Superior temporal gyrus (tissue), 1 donor: ENCODE measurements at regions not wholly inside any gene's neighbourhood (a gene's known extent, or its start where the extent isn't known, plus 50 kb on each side); places are given as distances from the start of the nearest gene placed in this dataset.
"Not testable (repeated sequence)": the region's sequence is repeated elsewhere in the genome, so short reads cannot be mapped to it uniquely, and the experiment has no call there.

ENCODE experiments used
- DNase-seq: peaks from one replicate; pipeline ENCODE4 v3.0.0-alpha.2; 2016; ENCODE audit errors: extremely low spot score

DNA sequence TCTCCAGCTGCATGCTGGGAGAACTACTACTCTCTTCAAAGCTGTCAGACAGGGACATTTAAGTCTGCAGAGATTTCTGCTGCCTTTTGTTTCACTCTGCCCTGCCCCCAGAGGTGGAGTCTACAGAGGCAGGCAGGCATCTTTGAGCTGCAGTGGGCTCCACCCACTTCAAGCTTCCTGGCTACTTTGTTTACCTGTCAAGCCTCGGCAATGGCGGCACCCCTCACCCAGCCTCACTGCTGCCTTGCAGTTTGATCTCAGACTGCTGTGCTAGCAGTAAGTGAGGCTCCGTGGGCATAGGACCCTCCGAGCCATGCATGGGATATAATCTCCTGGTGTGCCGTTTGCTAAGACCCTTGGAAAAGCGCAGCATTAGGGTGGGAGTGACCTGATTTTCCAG lies 61.7 kb downstream of the DMRTA1 start:
- DNase-seq, result not testable (repeated sequence)

DNA sequence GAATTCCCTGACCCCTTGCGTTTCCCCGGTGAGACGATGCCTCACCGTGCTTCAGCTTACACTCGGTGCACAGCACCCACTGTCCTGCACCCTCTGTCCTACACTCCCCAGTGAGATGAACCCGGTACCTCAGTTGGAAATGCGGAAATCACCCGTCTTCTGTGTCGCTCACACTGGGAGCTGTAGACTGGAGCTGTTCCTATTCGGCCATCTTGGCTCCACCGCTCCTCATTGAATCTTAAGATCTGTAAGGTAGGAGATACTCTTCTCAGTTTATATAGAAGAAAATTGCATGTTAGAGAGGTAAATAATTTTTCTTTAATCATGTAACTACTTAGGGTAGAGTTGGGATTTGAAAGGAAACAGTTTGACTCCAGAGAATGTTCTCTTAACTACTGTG lies 62.2 kb downstream of the DMRTA1 start:
- no peak for DNase-seq

- peak; percentile 47 for DNase-seq
These were observed 65.9 kb downstream of the DMRTA1 start for GRCh38 chr9:22512495-22512894.

DNA sequence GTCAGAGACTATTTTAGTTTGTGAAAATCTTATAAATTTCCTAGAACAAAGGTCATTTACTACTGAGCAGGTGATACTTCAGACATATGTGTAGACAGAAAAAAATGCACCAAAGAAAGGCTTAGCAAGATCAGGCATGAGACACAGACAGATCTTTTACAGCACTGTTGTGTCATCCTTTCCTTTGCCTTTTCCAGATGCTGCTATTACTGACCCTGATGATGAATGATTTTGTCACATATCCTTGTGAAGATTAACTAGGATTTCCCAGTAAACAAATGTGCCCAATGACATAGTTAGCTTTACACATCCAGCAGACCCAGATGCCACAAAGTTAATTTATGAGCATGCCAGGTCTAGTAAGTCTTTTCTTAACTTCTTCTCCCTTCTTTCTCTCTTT lies 68.2 kb downstream of the DMRTA1 start:
- no peak for DNase-seq

DNA sequence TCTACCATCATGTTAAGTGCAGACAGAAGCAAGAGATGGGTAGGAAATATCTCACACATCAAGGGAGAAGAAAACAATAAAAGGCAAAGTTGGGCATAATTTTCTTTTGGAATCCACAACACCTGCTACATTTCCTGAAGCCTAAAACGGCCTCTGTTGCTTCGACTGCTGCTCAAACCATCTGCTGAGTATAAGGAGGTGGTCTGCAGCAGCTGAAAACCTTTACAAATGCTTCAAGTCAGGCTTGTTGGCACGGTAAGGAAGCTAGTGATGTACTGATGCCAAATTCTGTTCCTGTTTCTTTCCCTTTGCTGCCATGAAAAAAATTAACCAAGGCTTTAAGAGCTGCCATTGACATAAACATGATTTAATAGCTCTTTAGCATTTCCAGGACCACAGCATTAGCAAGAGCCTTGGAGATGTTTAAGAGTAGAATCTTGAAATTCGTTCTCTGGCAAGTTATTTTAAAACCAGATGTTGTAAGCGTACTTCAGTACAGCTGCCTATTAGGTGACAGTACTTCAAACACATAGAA lies 75.6 kb downstream of the DMRTA1 start:
- DNase-seq, result no peak

DNA sequence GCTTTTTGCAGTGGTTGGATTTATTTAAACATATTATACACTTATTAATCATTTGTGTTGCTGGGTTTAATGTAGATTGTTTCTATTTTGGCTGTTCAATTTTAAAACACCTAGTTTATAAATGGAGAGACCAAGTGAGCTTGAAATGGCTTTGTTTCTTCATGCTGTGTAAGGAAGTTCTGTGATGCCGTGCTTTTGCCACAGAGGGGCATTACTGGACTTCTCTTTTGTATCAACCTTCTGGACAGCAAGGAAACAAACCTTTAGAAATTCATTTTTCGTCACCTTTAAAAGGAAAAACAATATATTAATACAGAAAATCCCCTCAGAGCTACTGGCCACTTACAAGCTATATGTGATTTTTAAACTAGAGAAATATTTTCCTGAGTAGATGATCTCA lies 81.9 kb downstream of the DMRTA1 start:
- no peak for DNase-seq

DNA sequence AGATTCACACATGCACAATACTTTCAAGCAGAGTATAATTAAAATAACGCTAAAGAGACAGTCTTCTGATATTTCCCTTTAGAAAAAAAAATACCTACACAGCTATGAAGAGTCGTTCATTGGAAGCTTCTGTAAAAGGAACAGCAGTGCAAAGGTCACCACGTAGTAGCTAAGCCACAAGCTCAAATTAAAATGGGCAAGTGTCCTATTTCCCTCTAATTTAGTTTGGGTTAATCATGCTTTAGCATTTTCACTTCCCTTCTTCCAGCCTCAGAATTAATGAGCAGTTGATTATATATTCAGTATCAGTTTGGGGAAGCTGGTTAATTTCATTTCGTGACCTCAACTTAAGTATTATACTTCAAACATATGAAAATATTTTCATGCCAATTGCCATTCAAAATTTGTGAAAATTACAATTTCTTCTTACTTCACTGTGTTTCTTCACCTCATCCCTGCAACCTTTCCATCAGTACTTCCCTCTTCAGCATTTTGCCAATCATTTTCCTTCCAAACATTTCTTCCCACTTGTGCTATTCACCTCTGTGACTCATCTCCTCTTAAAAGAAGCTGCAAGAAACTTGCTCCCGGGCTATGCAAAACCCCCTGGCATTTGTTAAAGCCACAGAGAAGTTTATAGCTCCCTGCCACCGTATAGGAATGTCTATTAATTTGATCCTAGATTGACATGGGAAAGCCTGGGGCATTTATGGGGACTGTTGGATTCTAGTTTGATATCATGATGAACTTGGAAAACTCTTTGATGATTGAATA lies 83.0 kb downstream of the DMRTA1 start:
- no peak for DNase-seq

- DNase-seq, result no peak
These were observed 89.2 kb downstream of the DMRTA1 start for GRCh38 chr9:22535780-22536179.

DNA sequence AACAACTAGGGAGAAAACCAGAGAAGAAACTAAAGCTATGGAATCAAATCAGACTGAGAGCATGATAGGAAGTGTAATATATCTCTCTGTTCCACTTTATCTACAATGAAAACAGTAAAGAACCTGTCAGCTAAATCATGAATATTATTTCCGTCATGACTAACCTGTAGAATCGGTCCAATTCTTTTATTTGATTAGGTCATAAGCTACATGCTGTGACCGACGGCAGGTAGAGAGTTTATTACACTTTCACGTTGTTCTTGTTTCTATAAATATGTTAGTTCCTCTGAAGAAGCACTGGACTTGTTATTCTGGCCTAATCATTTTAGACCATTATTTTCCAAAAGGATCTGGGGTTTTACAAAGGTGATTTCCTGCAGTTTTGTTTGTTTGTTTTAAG lies 91.1 kb downstream of the DMRTA1 start:
- no peak for DNase-seq

- DNase-seq, result no peak
These were observed 102.0 kb downstream of the DMRTA1 start for GRCh38 chr9:22548625-22549024.

- DNase-seq, result no peak
These were observed 128.1 kb downstream of the DMRTA1 start for GRCh38 chr9:22574740-22575139.

DNA sequence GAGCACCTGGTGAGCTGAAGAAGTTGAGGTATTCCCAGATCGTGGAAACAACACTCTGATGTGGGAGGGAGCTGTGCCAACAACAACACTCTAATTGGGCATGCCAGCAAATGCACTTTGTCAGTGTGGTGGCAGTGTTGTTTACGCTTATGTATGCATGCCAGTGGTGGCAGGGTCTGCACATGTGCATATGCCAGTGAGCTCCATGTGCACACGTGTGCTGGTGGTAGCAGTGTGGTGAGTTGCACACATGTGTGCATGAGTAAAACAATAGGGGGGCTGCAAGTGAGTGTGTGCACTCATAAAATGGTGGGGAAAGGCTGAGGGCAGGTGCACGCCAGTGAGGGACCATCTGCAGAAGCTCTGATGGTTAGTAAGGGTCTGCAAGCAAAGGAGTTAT lies 134.2 kb downstream of the DMRTA1 start:
- DNase-seq, result no peak

- no peak for DNase-seq
These were observed 135.6 kb downstream of the DMRTA1 start for GRCh38 chr9:22582221-22582620.

DNA sequence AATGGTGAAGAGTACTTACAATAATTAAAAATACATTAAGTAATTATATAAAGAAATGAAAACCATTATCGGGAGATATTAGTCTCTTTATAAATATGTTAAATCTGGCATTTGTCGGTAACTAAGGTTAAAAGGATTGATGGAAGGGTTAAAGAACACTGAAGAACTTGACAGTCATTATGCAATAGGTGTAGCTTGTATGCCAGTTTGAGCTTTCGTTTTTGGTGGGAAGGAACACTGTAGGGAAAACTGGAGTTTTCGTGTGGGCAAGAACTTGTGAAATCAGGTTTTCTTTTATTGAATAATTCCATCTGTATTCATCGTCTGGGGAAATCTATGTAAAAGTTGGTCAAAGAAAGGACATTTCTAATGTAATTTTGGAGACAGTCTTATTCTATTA lies 142.3 kb downstream of the DMRTA1 start:
- no peak for DNase-seq

- no peak for DNase-seq
These were observed 143.9 kb downstream of the DMRTA1 start for GRCh38 chr9:22590336-22591033.

GRCh38 chr9:22595805-22596204 lies 149.2 kb downstream of the DMRTA1 start:
- DNase-seq, result no peak

DNA sequence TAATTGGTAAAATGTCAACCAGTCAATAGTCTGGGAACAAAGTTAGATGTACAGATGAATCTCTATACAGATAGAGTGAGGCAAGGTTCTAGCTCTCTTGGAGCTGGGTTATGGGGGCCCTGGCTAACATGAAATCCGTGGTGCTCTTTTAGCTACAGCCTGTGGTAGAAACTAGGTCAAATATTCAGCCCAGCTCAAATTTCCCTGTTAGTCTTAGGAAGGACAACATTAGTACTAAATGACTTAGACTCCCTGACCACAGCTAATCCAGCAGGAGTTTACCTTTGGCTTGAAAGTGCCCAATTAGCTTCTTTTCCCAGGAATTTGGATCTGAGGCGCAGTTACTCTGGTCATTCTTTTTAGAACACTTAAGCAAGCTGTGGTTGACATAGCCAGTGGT lies 170.5 kb downstream of the DMRTA1 start:
- DNase-seq, result no peak

DNA sequence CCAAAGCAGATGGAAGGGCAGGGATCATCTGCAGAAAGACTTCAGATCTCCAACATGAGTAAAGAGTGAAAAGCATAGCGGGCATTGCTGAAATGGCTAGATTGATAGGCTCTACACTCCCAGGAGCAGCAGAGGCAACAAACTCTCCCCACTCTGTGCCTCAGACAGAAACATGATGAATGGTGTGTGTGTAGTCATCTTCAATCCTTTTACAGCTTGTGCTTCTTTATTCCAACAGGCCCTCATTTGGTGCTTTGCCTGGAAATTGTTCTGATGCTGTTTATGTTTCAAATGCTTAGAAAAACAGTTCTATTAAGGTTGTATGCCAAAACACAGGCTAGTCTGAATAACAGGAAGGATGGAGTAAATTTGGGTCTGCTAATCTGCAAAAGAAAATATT lies 176.2 kb downstream of the DMRTA1 start:
- no peak for DNase-seq

DNA sequence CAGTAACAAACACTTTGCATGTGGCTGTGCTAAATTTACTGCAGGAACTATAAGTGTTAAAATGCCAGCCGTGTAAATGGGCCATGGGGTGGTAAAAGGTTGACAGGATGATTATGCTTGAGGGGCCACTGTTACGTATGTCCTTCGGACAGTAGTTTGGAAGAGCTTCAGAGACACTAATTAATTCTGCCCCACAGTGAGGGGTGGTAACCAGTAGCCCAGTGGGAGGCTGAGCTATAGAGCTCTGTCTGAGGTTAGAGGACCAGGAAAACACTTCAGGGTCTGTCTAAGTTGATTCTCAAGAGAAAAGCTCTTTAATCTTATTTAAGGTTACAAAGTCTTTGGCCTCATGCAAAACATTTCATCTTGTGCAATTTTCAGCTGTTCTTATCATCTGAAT lies 176.6 kb downstream of the DMRTA1 start:
- DNase-seq, result no peak

GRCh38 chr9:22625540-22625939 lies 178.9 kb downstream of the DMRTA1 start:
- DNase-seq, result no peak

- no peak for DNase-seq
These were observed 196.9 kb downstream of the DMRTA1 start for GRCh38 chr9:22643541-22643940.

GRCh38 chr9:22645893-22646292 lies 199.3 kb downstream of the DMRTA1 start:
- no peak for DNase-seq

DNA sequence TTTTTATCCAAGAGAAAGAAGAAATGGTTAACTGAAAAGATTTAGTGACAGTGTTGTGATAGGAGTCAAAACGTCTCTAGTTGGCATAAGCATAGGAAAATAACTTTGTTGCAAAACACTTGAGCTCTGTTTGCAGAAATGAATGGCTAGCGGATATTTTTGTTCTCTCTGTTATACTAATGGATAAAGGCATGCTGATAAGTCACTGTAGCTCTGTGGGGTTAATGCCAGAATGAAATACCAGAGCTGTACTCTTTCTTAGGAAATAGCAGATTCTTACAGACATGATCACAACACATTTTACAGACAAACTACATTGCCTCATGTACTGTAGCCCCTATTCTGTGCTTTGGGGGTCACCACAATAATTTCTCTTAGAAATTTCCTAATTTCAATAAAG lies 202.8 kb downstream of the DMRTA1 start:
- DNase-seq, result no peak
